IPS DF 6.9 (cell line): ENCODE measurements at regions not wholly inside any gene's neighbourhood (a gene's known extent, or its start where the extent isn't known, plus 50 kb on each side); places are given as distances from the start of the nearest gene placed in this dataset.
"Not testable (repeated sequence)": the region's sequence is repeated elsewhere in the genome, so short reads cannot be mapped to it uniquely, and the experiment has no call there.

Source experiments
- DNase-seq: peaks from one replicate; pipeline ENCODE4 v3.0.0-alpha.2; 2013; ENCODE audit warnings: low read depth, low spot score
- H3K27ac ChIP-seq: one replicate; pipeline ENCODE4 v1.5.1; 2013; ENCODE audit warnings: low read length, control low read depth
- H3K27me3 ChIP-seq: 2 replicates; pipeline ENCODE4 v1.6.1; 2013; ENCODE audit warnings: mild to moderate bottlenecking, low read length; ENCODE audit not compliant: control insufficient read depth, insufficient read depth
- H3K36me3 ChIP-seq: 2 replicates; pipeline ENCODE4 v1.6.1; 2013; ENCODE audit warnings: low read length; ENCODE audit not compliant: control insufficient read depth, insufficient read depth
- H3K4me1 ChIP-seq: 2 replicates; pipeline ENCODE4 v1.6.1; 2013; ENCODE audit warnings: low read length; ENCODE audit not compliant: control insufficient read depth, insufficient read depth
- H3K4me3 ChIP-seq: 2 replicates; pipeline ENCODE4 v1.5.1; 2013; ENCODE audit warnings: mild to moderate bottlenecking, low read length
- H3K9me3 ChIP-seq: 2 replicates; pipeline ENCODE4 v1.6.1; 2013; ENCODE audit warnings: low read length, inconsistent platforms; ENCODE audit not compliant: control insufficient read depth, insufficient read depth
- WGBS: extraction: QIAGEN DNeasy Blood & Tissue Kit; methylation state at CpG from one replicate; pipeline ENCODE4 v1.1.7; 2013; ENCODE audit warnings: mixed read lengths, missing lambda C conversion rate; ENCODE audit not compliant: insufficient read length, insufficient coverage; 5-methylcytosine and 5-hydroxymethylcytosine counted together

DNA sequence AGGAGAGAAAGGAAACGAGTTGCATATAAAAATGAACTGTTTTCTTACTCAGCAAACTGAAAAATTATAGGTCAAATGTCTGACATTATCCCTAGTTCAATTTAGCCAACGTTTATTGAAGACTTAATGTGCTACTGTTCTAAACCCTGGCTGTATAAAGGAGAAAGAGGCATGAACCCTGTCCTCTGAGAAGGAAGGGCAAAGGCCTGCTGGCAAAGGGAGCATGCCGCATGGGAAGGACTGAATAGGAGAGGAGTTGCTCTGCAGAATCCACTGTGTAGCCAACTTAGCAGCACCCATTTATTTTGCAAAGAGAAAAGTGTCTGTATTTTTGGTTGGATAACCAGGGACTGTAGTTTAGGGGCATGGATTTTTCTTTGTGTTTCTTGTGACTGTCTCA lies 132.5 kb downstream of the GOSR1 start:
- no CpG with 5 or more reads among the region's 3 CpGs for WGBS
- H3K4me3 ChIP-seq, DNase-seq, H3K9me3 ChIP-seq, H3K4me1 ChIP-seq, H3K27ac ChIP-seq, H3K36me3 ChIP-seq, H3K27me3 ChIP-seq: not testable (repeated sequence)

DNA sequence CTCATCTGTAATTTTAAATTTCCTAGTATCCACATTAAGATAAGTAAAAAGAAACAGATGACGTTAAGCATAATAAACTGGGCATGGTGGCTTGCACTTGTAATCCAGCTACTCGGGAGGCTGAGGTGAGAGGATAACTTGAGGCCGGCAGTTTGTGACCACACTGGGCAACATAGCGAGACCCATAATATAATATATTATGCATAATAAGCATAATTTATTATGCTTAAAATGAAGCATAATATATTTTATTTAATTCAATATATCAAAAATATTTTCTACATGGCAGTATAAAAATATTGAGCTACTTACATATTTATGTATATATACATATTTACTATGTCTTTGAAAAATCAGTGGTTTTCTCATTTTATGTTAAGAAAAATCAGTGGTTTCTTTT lies 128.3 kb downstream of the GOSR1 start:
- no peaks in the 10 kb centered on the region for H3K36me3 ChIP-seq
- H3K4me3 ChIP-seq = no peak overlapping the region
- no peak for DNase-seq
- WGBS = no CpG with 5 or more reads among the region's 4 CpGs
- no peaks in the 10 kb centered on the region for H3K27me3 ChIP-seq
- no peak overlapping the region for H3K27ac ChIP-seq
- H3K4me1 ChIP-seq = no peaks in the 10 kb centered on the region
- H3K9me3 ChIP-seq = no peaks in the 10 kb centered on the region

DNA sequence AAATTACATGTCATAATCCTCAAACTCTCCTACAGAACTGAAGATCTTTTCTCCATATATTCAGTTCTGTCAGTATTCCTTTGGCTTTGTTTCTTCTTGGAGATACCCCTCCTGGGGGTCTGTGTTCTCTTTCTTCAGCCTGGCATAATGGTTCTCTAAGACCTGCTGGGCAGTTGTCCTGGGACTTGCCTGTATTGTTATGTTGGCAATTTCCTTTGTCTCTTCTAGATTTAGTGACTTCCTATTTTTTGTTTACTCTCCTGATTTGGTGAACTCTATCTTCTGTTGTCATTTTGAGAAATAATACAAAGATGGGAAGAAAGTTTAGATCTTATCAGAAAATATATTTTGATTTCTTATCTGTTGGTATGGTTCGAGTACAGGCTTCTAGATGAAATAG lies 127.8 kb downstream of the GOSR1 start:
- H3K9me3 ChIP-seq = no peaks in the 10 kb centered on the region
- no CpG with 5 or more reads among the region's 1 CpG for WGBS

DNA sequence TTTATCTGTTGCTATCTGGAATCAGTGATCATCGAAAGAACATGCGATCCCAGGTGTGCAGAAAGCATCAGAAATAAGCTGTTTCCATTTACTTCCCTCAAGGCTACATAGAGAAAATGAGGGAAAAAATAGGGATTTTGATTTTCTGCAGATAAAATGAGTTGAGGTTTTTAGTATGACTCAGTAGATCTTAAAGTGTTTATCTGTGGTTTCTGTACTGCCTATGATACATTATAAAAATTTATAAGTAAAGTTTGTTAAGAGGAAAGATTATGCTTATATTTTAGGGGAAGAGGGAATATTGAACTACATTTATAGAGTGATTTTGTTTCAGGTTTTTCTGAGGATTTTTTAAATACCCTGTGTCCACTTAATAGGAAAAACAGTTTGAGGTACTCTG lies 125.2 kb downstream of the GOSR1 start:
- H3K4me3 ChIP-seq, DNase-seq, H3K36me3 ChIP-seq, H3K27me3 ChIP-seq, H3K9me3 ChIP-seq, H3K27ac ChIP-seq, H3K4me1 ChIP-seq: not testable (repeated sequence)
- WGBS = no CpG with 5 or more reads among the region's 2 CpGs

More for the DNA sequence above, 127.8 kb downstream of the GOSR1 start:
- DNase-seq = no peak
- no peak overlapping the region for H3K27ac ChIP-seq
- H3K27me3 ChIP-seq = no peaks in the 10 kb centered on the region
- H3K4me1 ChIP-seq = no peaks in the 10 kb centered on the region
- H3K36me3 ChIP-seq = no peaks in the 10 kb centered on the region
- no peak overlapping the region for H3K4me3 ChIP-seq

DNA sequence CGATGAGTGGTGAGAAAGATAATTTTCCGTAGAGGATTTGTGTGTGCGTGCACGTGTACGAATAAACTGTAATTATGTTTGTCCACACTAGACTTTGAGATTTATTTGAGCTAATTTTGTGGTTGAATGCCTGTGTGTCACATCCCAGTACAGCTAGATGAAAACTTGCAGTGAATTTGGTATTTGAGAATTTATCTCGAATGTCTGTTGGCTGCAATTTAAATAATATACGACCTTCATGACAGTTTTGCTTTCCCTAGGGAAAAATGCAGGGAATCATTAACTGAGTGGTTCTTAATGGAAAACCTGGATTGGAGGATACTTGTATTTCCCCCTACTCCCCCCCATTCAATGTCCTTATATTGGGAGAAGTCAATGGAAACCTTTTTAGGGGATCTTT lies 124.8 kb downstream of the GOSR1 start:
- not testable (repeated sequence) for H3K36me3 ChIP-seq, H3K4me1 ChIP-seq, H3K9me3 ChIP-seq, H3K27ac ChIP-seq, H3K27me3 ChIP-seq, DNase-seq, H3K4me3 ChIP-seq
- WGBS = no CpG with 5 or more reads among the region's 7 CpGs

DNA sequence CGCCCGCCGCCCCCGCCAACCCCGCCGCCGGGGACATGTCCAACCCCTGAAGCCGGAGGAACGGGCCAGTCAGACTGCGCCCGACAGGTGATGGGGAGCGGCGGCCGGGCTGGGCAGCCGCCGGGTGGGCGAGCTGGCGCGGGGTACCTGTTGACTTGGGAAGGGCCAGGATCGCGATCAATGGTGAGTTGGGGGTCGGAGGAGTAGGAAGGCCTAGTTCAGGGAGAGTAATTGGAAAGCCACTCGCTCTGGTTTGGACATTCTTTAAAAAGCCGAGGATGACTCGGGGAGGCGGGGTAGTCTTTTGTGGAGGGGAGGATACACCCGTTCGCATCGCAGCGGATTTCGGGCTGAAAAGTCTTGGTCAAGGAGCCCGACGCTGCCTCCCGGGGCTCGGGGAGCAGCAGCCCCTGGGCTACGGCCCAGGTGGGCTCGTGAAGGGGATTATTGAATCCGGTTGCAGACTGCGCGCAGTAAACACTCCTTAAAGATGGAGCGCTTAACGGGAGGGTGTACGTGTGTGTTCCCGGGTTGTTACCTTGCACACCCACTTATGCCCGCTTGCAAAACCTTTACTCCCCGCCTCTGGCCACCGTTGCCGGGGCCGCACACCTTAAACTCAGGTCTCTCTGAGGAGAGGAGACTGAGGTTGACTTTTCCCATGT lies 123.8 kb downstream of the GOSR1 start:
- H3K9me3 ChIP-seq = no peaks in the 10 kb centered on the region
- H3K27ac ChIP-seq = no peak overlapping the region
- DNase-seq = no peak
- H3K36me3 ChIP-seq = no peaks in the 10 kb centered on the region
- H3K4me3 ChIP-seq = peak overlapping the region; percentile 61; the same call in 1 of the 2 replicates
- no peaks in the 10 kb centered on the region for H3K4me1 ChIP-seq
- no CpG with 5 or more reads among the region's 49 CpGs for WGBS
- H3K27me3 ChIP-seq = no peaks in the 10 kb centered on the region

DNA sequence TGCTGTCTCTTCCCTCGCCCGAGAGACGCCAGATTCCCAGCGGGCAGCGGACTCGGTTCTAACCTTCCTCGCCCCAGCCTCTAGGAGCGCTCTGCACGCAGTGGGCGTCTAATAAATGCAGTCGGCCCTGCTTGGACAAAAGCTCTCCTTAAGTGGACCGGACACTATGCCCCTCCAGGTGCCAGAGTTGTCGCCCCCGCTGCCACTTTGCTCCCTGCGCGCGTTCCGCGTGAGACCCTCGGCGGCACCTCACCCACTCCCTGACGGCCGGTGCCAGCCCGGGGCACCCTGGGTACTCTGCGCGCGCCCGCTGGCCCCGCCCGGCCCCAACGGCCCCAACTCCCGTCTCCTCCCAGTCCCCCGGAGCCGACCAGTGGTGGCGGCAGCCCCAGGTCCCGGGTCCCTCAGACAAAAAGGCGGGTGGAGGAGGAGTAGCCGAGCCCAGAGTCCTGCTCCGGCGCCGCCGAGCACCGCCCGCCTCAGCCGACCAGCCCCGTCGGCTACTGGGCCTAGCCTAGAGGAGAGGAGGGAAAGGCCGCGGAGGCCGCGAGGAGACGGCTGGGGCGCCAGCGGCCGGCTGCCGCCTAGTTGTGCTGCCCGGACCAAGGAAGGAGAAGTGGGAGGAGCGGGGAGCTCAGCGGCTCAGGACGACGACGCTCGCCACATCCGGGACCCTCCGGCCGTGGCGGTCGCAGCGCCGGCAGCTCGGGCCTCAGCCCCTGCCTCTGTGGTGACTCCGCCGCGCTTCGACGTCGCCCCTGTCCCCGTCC lies 123.0 kb downstream of the GOSR1 start:
- H3K4me1 ChIP-seq = no peaks in the 10 kb centered on the region
- no peaks in the 10 kb centered on the region for H3K9me3 ChIP-seq
- H3K36me3 ChIP-seq = no peaks in the 10 kb centered on the region
- H3K27me3 ChIP-seq = no peaks in the 10 kb centered on the region
- no peak overlapping the region for H3K27ac ChIP-seq
- DNase-seq = peak; percentile 73
- H3K4me3 ChIP-seq = peak overlapping the region; percentile 61
- no CpG with 5 or more reads among the region's 78 CpGs for WGBS

DNA sequence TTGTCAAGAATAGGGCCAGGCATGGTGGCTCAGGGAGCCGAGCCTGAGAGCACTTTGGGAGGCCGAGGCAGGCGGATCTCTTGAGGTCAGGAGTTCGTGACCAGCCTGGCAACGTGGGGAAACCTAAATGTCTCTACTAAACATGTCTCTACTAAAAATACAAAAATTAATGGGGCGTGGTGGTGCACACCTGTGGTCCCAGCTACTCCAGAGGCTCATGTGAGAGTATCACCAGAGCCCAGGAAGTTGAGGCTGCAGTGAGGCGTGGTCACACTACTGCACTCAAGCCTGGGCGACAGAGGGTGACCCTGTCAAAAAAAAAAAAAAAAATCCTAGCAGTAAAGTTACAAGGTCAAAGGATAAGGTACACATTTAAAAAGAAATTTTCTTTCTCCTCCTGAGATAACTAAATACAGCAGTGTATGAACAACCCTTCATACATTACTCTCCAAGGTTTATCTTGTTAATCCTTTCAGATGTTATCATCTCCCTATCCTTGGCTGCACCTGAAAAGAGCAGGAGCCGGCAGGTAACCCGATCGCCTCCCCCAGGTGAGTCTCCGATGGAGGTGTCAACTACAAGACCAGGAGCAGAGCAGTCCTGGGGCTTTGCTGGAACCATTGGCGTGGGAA lies 122.3 kb downstream of the GOSR1 start:
- no peaks in the 10 kb centered on the region for H3K4me1 ChIP-seq
- H3K27me3 ChIP-seq = no peaks in the 10 kb centered on the region
- no peak for DNase-seq
- H3K4me3 ChIP-seq = peak overlapping the region; percentile 61; the same call in 1 of the 2 replicates
- no peaks in the 10 kb centered on the region for H3K36me3 ChIP-seq
- H3K27ac ChIP-seq = no peak overlapping the region
- WGBS = no CpG with 5 or more reads among the region's 13 CpGs
- H3K9me3 ChIP-seq = no peaks in the 10 kb centered on the region

DNA sequence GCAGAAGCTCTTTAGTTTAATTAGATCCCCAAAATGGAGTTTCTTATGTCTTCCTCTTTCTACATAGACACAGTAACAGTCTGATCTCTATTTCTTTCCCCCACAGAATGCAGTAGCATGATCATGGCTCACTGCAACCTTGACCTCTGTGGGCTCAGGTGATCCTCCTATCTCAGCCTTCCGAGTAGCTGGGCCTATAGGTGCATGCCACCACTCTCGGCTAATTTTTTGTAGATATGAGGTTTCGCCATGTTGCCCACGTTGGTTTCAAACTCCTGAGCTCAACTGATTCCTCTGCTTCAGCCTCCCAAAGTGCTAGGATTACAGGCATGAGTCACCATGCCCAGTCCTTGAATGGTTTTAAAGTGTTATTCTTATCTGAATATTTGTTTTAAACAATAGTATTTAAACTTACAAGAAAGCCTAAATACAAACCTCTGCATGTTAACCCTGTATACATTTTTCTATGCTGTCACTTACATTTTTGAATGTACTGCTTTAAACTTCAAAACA lies 120.6 kb downstream of the GOSR1 start:
- Histone ChIP-seq H3K4me3 (no peak overlapping the region), H3K9me3 (no peaks in the 10 kb centered on the region), H3K36me3 (no peaks in the 10 kb centered on the region), H3K27ac (no peak overlapping the region), H3K27me3 (no peaks in the 10 kb centered on the region), H3K4me1 (no peaks in the 10 kb centered on the region)
- WGBS = no CpG with 5 or more reads among the region's 4 CpGs
- no peak for DNase-seq

DNA sequence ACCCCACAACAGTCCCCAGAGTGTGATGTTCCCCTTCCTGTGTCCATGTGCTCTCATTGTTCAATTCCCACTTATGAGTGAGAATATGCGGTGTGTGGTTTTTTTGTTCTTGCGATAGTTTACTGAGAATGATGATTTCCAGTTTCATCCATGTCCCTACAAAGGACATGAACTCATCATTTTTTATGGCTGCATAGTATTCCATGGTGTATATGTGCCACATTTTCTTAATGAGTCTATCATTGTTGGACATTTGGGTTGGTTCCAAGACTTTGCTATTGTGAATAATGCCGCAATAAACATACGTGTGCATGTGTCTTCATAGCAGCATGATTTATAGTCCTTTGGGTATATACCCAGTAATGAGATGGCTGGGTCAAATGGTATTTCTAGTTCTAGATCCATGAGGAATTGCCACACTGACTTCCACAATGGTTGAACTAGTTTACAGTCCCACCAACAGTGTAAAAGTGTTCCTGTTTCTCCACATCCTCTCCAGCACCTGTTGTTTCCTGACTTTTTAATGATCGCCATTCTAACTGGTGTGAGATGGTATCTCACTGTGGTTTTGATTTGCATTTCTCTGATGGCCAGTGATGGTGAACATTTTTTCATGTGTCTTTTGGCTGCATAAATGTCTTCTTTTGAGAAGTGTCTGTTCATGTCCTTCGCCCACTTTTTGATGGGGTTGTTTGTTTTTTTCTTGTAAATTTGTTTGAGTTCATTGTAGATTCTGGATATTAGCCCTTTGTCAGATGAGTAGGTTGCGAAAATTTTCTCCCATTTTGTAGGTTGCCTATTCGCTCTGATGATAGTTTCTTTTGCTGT lies 120.0 kb downstream of the GOSR1 start:
- DNase-seq, H3K27ac ChIP-seq, H3K4me3 ChIP-seq, H3K4me1 ChIP-seq, H3K36me3 ChIP-seq, H3K9me3 ChIP-seq, H3K27me3 ChIP-seq: not testable (repeated sequence)
- WGBS = no CpG with 5 or more reads among the region's 8 CpGs
